ENCODE measurements at regions not wholly inside any gene's neighbourhood (a gene's known extent, or its start where the extent isn't known, plus 50 kb on each side); places are given as distances from the start of the nearest gene placed in this dataset.

DNA sequence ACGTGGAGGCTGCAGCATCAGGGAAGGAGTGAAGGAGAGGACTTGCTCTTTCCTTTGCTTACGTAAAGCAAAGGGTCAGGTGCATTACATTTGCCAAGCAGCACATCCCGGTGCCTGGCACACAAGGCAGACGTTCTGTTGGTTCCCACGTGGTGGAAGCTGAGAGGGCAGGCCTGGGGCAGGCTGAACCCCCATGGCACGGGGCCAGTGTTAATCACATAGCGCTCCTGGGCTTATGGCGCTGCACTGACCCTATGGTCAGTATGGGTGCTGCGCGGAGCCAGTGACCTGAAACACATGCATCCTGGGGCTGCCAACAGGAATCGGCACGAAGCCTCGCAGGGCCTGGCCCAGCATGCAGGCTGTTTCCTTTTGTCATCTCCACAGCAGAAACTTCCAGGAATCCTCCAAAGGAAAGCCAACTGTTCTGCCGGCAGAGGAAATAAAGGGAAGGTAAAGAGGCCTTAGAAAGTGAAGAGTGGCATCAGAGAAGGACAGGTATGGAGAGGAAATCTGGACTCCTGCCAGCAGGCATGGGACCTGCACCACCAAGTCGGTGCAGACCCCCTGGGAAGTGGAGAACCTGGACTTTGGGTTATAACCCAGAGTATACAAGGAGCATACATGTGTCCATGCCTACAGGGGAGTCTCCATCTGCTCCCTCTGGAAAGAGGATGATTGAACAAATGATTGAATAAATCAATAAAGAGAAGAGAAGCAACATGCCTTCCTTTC, 560.2 kb downstream of the TCERG1L start:
- TF ChIP-seq CTCF (IDR thresholded peaks at IDR 0.05) (no peak), EP300 (IDR thresholded peaks at IDR 0.05) (no peak), POLR2A (IDR thresholded peaks at IDR 0.05) (no peak)

Measured in ovary (tissue), 3 donors.